ENCODE measurements at regions not wholly inside any gene's neighbourhood (a gene's known extent, or its start where the extent isn't known, plus 50 kb on each side); places are given as distances from the start of the nearest gene placed in this dataset.

DNA sequence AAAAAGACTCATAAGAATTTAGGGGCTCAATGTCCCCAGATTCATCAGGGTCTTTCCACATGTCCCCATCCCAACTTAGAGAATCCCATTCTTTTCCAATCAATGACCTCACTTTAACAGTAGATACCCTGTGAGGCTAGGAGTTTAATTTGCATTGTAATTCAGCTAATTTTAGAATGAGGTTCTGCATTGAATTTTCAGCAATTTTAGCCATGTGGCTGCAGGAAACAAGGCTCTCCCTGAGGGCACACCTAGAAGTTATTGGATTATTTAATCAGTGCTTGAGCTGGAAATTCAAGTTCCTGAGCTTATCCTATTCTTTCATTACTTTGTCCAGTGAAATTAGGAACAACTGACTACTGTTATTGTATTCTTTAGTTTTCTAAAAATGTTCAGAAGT lies 433.8 kb downstream of the ADAMTS20 start:
- ATAC-seq (ENCODE audit: insufficient read depth, low FRiP score) (no peak), DNase-seq (no peak)
- Histone ChIP-seq H3K4me1 (ENCODE audit: control insufficient read depth in 5 of 5, insufficient read depth in 5 of 5, low read length in 5 of 5) (no peaks in the 10 kb centered on the region), H3K9ac (ENCODE audit: insufficient read depth in 1 of 2, low read length in 2 of 2) (no peak overlapping the region), H3K27ac (ENCODE audit: low read depth in 1 of 2, low read length in 1 of 2) (no peak overlapping the region), H3K9me3 (ENCODE audit: control insufficient read depth in 4 of 4, insufficient read depth in 3 of 4, low read length in 3 of 4) (no peaks in the 10 kb centered on the region), H3K36me3 (ENCODE audit: control insufficient read depth in 4 of 4, insufficient read depth in 4 of 4, low read length in 4 of 4) (no peaks in the 10 kb centered on the region), H3K27me3 (ENCODE audit: control insufficient read depth in 3 of 3, insufficient read depth in 3 of 3, low read length in 2 of 3) (no peaks in the 10 kb centered on the region), H3K4me3 (no peak overlapping the region)
- TF ChIP-seq, protein P1, sequence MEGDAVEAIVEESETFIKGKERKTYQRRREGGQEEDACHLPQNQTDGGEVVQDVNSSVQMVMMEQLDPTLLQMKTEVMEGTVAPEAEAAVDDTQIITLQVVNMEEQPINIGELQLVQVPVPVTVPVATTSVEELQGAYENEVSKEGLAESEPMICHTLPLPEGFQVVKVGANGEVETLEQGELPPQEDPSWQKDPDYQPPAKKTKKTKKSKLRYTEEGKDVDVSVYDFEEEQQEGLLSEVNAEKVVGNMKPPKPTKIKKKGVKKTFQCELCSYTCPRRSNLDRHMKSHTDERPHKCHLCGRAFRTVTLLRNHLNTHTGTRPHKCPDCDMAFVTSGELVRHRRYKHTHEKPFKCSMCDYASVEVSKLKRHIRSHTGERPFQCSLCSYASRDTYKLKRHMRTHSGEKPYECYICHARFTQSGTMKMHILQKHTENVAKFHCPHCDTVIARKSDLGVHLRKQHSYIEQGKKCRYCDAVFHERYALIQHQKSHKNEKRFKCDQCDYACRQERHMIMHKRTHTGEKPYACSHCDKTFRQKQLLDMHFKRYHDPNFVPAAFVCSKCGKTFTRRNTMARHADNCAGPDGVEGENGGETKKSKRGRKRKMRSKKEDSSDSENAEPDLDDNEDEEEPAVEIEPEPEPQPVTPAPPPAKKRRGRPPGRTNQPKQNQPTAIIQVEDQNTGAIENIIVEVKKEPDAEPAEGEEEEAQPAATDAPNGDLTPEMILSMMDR (IDR thresholded peaks at IDR 0.05; ENCODE audit: control extremely low read depth, extremely low read depth) = no peak

DNA sequence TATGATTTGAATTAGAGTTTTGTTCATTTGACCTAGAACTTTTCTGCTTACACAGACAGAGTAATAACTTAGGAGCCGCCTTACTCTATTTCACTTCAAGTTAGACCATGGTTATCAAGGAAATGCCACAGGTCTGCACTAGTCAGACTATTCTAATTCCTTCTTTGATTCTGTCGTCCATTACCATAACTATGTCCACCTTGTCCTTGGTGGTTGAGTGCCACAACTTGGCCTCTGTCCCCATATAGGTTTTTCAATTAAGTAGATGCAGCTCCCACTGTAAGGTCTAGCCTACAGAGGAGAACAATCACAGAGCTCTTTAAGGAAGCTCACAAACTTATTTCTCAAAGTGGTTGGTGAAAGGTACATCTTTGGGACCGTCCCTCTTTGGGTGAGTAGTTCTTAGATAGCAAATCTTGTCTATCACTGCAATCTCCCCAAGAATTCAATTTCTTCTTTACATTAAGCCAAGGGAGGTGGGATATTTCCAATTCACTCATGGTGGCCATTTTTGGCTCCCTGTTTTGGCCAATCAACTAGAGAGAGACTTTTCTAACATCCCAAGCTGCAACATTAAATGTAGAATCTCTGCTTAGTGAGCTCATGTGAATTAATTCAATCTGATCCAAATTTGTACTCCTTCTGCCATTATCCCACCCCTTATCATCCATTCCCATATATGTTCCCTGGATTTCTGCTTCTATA lies 434.6 kb downstream of the ADAMTS20 start:
- Histone ChIP-seq H3K4me3 (no peak overlapping the region), H3K9me3 (ENCODE audit: control insufficient read depth in 4 of 4, insufficient read depth in 3 of 4, low read length in 3 of 4) (no peaks in the 10 kb centered on the region), H3K36me3 (ENCODE audit: control insufficient read depth in 4 of 4, insufficient read depth in 4 of 4, low read length in 4 of 4) (no peaks in the 10 kb centered on the region), H3K4me1 (ENCODE audit: control insufficient read depth in 5 of 5, insufficient read depth in 5 of 5, low read length in 5 of 5) (peaks cover 0 to 8% (median 0%) of the 10 kb centered on the region in 5 donors), H3K27me3 (ENCODE audit: control insufficient read depth in 3 of 3, insufficient read depth in 3 of 3, low read length in 2 of 3) (no peaks in the 10 kb centered on the region), H3K27ac (ENCODE audit: low read depth in 1 of 2, low read length in 1 of 2) (no peak overlapping the region), H3K9ac (ENCODE audit: insufficient read depth in 1 of 2, low read length in 2 of 2) (no peak overlapping the region)
- 62 to 63% methylated on average over 3 of the region's 3 CpGs for WGBS, 2 donors
- DNase-seq = no peak
- no peak for ATAC-seq (ENCODE audit: insufficient read depth, low FRiP score)
- TF ChIP-seq, protein P1 (IDR thresholded peaks at IDR 0.05; ENCODE audit: control extremely low read depth, extremely low read depth) = no peak

DNA sequence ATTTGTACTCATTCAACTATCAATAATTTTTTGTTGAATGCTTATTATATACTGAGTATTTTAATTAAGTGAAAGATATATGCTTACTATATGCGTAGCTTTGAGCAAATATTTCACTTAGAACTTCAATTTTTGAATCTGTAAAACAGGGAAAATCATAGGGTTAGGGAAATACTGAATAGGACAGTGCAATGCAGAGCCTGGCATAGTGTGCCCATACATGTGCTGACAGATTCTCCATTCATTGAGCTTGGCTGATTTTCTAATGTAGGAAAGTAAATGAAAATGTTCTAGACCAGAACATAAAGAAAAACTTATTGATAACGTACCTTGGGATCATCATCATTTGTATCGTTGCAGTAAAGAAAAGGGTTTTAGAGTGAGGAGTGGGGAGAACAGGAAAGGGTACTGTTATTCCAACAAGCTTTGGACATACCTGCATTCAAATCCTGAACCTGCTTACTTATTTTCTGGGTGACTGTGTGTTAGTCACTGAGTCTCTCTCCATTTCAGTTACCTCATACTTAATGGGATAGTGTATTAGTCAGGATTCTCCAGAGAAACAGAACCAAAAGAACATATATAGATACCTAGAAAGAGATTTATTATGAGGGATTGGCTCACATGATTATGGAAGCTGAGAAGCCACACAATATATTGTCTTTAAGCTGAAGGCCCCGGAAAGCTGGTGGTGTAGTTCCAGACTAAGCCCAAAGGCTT lies 436.4 kb downstream of the ADAMTS20 start:
- WGBS, 2 donors = 79 to 94% methylated on average over 4 of the region's 4 CpGs
- H3K4me3 ChIP-seq = no peak overlapping the region
- H3K27ac ChIP-seq (ENCODE audit: low read depth in 1 of 2, low read length in 1 of 2) = no peak overlapping the region
- no peak overlapping the region for H3K9ac ChIP-seq (ENCODE audit: insufficient read depth in 1 of 2, low read length in 2 of 2)
- no peak for ATAC-seq (ENCODE audit: insufficient read depth, low FRiP score)
- TF ChIP-seq, protein P1 (IDR thresholded peaks at IDR 0.05; ENCODE audit: control extremely low read depth, extremely low read depth) = no peak
- no peak for DNase-seq
- H3K36me3 ChIP-seq (ENCODE audit: control insufficient read depth in 4 of 4, insufficient read depth in 4 of 4, low read length in 4 of 4) = no peaks in the 10 kb centered on the region
- H3K9me3 ChIP-seq (ENCODE audit: control insufficient read depth in 4 of 4, insufficient read depth in 3 of 4, low read length in 3 of 4) = no peaks in the 10 kb centered on the region
- peaks cover 0 to 16% (median 0%) of the 10 kb centered on the region in 5 donors for H3K4me1 ChIP-seq (ENCODE audit: control insufficient read depth in 5 of 5, insufficient read depth in 5 of 5, low read length in 5 of 5)
- no peaks in the 10 kb centered on the region for H3K27me3 ChIP-seq (ENCODE audit: control insufficient read depth in 3 of 3, insufficient read depth in 3 of 3, low read length in 2 of 3)

Data from lung (tissue), 11 donors.